Activated T-cell treated with anti-CD3 and anti-CD28 coated beads for 4 hours (primary cell): ENCODE measurements at regions not wholly inside any gene's neighbourhood (a gene's known extent, or its start where the extent isn't known, plus 50 kb on each side); places are given as distances from the start of the nearest gene placed in this dataset.

ENCODE experiments used
- DNase-seq: peaks from one replicate; pipeline ENCODE4 v3.0.0-alpha.2; 2020

GRCh38 chr3:7915356-7915755 lies 586.3 kb upstream of the LMCD1 start:
- DNase-seq, result no peak

GRCh38 chr3:7917443-7918151 lies 584.0 kb upstream of the LMCD1 start:
- no peak for DNase-seq

GRCh38 chr3:7920211-7920610 lies 581.4 kb upstream of the LMCD1 start:
- no peak for DNase-seq

GRCh38 chr3:7924228-7924627 lies 577.4 kb upstream of the LMCD1 start:
- DNase-seq, result no peak

- no peak for DNase-seq
Measured at GRCh38 chr3:7927015-7927414, 574.6 kb upstream of the LMCD1 start.

- no peak for DNase-seq
Measured at GRCh38 chr3:7927864-7928263, 573.8 kb upstream of the LMCD1 start.

- DNase-seq, result no peak
Measured at GRCh38 chr3:7929319-7929889, 572.2 kb upstream of the LMCD1 start.

- no peak for DNase-seq
Measured at GRCh38 chr3:7934362-7934761, 567.3 kb upstream of the LMCD1 start.

- DNase-seq, result no peak
Measured at GRCh38 chr3:7947930-7948329, 553.7 kb upstream of the LMCD1 start.

GRCh38 chr3:7950890-7951289 lies 550.7 kb upstream of the LMCD1 start:
- no peak for DNase-seq

GRCh38 chr3:7953449-7954014 lies 548.1 kb upstream of the LMCD1 start:
- no peak for DNase-seq

- DNase-seq, result no peak
Measured at GRCh38 chr3:7957024-7957423, 544.6 kb upstream of the LMCD1 start.

GRCh38 chr3:7959094-7959493 lies 542.5 kb upstream of the LMCD1 start:
- no peak for DNase-seq

GRCh38 chr3:7960601-7961000 lies 541.0 kb upstream of the LMCD1 start:
- DNase-seq, result no peak

GRCh38 chr3:7962301-7962700 lies 539.3 kb upstream of the LMCD1 start:
- no peak for DNase-seq

- no peak for DNase-seq
Measured at GRCh38 chr3:7964899-7965298, 536.7 kb upstream of the LMCD1 start.

- no peak for DNase-seq
Measured at GRCh38 chr3:7973006-7973405, 528.6 kb upstream of the LMCD1 start.

- no peak for DNase-seq
Measured at GRCh38 chr3:7977245-7978086, 524.2 kb upstream of the LMCD1 start.

GRCh38 chr3:7978087-7978422 lies 523.6 kb upstream of the LMCD1 start:
- DNase-seq, result no peak

- DNase-seq, result no peak
Measured at GRCh38 chr3:7982126-7982525, 519.5 kb upstream of the LMCD1 start.

- DNase-seq, result no peak
Measured at GRCh38 chr3:7999384-7999783, 502.2 kb upstream of the LMCD1 start.

GRCh38 chr3:8001307-8001706 lies 500.3 kb upstream of the LMCD1 start:
- no peak for DNase-seq

- DNase-seq, result no peak
Measured at GRCh38 chr3:8001712-8002111, 499.9 kb upstream of the LMCD1 start.

GRCh38 chr3:8011902-8012301 lies 489.7 kb upstream of the LMCD1 start:
- DNase-seq, result no peak
